GM18508 (cell line): ENCODE measurements at regions not wholly inside any gene's neighbourhood (a gene's known extent, or its start where the extent isn't known, plus 50 kb on each side); places are given as distances from the start of the nearest gene placed in this dataset.

ENCODE experiments used
- ATAC-seq: cut with Tn5 transposase; IDR thresholded peaks from one replicate; pipeline ENCODE4 v1.9.1; 2021; ENCODE audit warnings: moderate number of reproducible peaks; ENCODE audit not compliant: insufficient read depth, unreplicated experiment

DNA sequence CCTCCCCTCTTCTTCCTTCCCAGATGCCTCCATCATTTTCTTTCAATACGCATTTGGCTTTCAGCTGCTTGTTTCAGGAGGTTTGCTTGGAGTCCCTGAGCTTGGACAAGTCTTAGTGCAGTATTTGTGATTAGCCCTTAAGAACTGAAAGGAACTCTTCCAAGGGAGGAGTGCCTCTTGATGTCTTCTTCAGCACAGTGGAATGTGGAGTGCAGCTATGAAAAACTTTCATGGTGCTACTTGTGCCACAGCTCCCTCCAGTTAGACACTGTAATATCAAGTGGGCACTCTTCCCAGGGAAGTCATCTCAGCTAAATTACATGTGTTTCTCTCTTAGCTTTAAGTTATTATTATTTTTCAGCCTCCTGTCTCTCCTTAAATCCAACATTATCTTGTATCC, 173.1 kb downstream of the NECTIN3 start:
- ATAC-seq, result no peak

DNA sequence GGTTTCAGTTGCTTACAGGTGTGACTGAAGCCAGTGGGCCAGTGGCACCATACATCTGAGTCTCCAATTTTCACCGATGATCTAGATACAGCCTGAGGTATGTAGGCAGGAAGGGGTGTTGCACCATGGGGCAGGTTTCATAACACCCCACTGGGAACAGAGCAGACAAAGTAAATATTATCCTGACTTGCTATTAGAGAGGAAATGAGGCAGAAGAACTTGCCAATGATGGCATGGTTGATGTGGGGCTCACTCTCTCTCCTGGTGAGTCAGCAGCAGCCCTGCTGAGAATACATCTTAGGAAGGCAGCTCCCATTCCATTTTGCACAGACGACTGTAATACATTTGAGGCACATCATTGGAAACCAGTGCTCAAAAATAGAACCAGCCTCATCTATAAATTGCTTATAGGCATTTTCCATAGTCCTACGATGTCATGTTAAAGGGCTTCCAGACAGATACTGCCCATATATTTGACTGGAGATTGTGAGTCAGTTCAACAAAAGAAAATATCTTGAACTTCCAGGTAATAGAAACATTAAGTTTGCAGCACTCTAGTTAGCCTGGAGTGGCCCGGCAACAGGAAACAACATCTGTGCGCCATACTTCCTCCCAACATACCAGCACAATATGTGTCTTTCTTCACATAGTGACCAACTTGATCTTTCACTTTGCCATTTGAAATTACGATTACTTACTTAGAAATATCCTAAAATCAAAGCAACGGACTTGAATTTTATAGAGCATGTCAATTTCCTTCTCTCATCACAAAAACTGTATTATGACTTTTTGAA, 175.5 kb downstream of the NECTIN3 start:
- ATAC-seq, result no peak

DNA sequence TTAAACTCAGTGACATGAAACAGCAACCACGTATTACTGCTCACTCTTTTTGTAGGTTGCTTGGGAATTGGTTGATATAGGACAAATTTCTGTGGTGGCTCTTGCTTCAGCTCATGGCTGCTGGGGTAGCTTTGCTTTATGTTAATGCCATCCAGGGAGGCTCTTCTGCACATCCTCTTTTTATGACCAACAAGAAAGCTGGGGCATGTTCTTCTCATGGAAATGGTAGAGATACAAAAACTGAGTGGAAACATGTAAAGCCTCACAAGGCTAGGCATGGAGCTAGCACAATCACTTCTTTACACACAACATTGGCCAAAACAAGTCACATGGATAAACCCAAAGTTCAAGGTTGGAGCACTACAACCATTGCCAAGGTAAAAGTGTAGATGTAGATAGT, 176.8 kb downstream of the NECTIN3 start:
- no peak for ATAC-seq

DNA sequence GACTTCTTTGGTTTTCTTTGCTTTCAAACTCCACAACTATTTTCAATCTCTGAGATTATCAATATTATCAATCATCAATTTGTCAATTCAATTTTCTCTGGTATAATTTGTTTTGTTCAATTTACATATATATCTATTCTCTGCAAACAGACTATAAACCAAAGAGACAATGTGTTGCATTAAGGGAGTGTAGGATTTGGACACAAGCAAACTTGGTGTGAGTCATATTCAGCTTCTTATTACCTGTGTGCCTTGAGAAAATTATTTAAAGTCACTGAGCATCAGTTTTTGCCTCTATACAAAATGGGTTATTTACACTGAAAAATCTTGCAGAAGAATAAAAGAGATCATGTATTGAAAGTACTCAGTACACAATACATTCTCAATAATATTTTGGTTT, 177.8 kb downstream of the NECTIN3 start:
- ATAC-seq, result no peak

DNA sequence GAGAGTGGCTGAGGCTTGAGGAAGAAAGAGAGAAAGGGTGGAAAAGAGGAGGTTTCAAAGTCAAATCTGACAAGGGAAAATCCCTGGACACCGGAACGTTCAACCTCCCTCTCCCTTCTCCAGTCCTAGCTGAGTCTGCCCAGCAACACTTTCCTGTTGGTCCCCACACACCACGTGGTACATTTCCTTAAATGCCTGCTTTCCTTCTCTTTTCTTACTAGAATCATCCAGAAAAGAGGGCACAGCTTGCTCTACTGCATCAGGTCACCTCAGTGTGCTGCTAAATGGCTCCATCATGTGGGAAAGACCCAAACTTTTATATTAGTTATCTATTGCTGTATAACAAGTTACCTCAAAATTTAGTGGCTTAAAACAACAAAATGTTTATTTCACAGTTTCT, 181.2 kb downstream of the NECTIN3 start:
- no peak for ATAC-seq

DNA sequence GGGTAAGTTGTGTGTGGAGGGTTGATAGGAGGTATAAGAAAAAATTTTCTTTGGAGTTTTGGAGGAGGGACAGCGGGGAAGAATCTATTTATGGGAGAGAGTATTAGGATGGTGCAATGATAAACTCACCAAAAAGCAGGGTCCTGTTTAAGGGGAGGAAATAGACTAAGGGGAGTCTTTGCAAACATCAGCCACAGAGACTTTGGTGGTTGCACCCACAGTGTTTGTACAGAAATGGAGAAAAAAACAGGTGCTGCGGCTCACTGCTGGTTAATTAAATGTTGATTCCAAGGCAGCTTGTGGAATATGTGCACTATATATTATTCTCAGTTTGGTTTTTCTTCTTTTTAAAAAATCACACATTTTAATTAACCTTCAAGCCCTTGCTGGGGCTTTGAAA, 182.1 kb downstream of the NECTIN3 start:
- no peak for ATAC-seq

DNA sequence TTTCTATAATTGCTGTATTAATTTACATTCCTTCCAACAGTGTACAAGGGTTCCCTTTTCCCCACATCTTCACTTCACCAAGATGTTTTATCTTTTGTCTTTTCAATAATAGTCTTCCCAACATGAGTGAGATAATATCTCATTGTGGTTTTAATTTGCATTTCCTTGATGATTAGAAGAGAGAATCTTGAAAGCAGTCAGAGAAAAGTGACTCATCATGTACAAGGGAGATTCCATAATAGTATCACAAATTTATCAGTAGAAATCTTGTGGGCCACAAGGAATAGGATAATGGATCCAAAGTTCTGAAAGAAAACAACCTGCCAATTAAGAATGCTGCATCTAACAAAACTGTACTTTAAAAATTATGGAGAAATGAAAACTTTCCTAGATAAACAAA, 189.3 kb downstream of the NECTIN3 start:
- peak; percentile 83 for ATAC-seq

DNA sequence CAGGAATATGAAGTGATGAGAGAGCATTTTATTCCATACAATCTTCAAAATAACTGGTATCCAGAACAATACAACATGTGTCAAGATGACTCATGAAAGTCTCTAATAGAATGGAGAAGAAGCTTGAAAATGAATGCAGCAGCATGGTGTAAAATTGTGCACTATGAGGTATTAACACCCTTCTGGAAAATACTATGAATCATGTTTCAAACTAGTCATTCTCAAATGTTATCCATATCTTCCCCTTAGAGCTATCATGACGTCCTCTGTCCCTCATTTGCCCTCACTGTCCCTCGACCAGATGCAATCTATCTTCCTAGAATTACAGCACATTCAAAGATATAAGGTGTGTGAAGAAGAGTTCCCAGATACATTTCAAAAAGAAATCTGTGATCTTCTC, 198.2 kb downstream of the NECTIN3 start:
- ATAC-seq, result no peak

DNA sequence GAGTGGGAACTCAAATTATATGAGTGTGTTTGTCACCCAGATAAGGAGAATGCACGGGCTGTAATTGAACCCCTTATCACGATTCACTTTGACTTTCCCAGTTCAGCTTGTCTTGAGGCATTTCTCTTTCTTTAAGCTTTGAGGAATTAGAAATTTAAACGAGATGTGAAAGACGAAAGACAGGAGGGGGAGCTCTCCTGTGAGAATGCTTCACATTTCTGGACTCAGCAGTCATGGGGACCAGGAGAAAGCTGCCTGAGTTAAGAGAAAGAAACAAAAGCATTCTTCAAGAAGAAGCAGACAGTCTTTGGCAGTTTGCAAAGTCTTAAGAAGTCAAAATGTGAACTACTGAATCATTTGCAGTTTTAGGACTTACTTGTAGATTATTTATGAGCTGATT, 205.6 kb downstream of the NECTIN3 start:
- ATAC-seq, result no peak

DNA sequence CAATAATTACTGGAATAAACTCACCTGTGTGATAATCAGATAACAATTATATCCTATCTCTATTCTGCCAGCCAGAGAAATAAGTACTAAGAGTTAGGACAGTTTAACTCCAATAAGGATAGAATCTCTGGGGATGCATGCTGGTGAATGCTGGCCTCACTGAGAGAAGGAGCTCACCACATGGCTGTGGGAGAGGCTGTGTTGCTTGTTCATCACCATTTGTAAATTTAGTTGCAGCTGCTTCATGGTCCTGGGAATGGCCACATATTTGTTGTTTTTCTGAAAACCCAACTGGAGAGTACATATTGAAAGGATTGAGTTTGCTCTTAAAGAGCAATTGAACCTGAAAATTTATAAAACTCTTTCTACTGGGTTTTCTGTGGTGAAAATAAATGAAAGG, 207.3 kb downstream of the NECTIN3 start:
- no peak for ATAC-seq

DNA sequence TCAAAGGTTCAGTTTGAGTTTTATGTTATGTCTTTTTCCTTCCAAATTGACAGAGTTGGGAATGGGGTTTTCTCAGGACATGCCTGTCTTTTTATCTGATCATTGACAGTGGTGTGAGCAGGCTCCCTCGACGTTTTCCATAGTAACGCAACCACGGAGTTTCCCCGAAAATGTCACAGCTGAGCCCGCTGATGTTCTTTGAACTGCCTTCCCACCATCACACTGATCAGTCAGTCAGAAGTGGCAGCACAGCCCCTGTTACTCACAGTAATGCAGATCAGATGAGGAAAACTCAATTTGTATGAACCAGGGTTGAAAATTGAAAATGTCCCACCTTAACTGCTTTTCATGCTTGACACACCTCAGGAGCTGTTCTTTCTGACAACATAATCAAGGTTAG, 210.4 kb downstream of the NECTIN3 start:
- no peak for ATAC-seq

DNA sequence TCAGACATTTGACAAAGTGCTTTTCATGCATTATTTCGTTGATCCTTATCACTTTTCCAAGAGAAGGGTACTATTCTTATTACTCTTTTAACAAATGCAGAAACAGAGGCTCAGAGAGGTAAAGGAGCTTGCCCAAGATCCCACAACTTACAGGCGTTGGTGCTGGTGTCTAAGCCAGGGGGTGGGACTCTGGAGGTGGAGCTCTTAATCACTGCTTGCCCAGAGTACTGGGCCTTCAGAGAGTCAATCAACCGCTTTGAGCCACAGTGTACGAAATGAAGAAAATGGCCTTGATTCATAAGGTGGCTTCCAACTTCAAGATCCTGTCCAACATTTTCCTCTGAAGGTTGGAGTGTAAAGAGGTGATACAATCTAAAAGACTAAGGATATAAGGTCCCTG, 211.5 kb downstream of the NECTIN3 start:
- no peak for ATAC-seq

DNA sequence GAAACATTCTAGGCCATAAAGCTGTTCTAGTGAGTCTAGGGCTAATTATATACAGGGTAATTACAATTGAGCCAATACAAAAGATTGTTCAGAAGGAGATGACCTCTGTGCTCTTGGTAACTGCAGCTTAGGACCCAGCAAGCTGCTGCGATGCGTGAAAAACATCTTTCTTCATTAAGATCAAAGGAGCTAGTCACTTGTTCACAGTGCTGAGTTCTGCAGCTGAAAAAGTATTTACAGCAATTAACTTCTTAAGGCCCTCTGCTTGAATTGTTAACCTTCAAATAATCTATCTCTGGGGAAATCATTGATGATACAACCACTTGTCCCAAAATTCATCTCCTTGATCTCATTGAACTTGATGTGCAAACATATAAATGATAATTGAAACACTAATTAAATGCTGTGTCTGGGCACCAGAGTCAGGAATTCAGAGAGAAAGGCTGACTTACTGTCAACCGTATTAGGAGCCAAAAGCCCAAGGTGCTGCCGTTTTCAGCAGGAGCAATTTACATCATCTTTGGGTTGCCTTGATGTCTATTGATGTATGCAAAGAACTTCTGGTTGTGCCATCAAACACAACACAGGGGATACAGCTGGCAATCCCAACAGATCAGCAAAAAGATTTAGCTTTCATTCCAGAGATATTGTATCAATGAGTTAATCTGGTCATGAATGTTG, 213.0 kb downstream of the NECTIN3 start:
- no peak for ATAC-seq

DNA sequence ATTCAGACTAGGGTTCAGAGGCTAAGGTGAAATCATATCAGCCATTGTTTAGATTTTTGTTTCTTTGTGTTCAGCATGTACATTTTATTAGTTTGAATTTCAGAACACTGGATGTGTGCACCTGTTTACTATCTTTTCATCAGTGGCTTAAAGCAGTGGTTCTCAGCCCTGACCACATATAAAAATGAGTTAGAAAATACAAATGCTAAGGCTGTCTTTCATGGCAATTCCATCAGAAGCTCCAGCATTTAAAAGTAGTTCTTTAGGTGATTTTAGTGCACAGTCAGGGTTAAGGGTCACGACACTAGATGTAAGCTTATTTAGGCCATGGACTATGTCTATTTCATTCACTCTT, 213.5 kb downstream of the NECTIN3 start:
- ATAC-seq, result no peak

DNA sequence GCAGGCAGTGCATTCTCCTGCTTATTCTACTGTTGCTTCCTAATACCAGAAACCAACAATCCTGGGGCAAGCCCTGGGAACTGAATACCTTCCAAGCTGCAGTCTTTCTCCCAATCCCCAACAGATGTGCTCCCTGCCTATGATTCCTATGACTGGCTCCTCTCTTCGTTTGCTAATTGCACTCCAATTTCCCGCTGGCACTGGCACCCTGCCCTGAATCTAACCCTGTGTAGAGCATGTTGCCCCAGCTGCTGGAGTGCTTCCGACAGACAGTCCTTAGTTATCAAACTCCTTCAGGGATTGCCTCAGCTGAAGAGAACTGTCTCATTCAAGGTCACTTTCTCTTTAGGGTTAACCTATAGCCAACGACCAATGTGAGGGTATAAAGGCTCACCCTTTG, 214.1 kb downstream of the NECTIN3 start:
- ATAC-seq, result no peak

DNA sequence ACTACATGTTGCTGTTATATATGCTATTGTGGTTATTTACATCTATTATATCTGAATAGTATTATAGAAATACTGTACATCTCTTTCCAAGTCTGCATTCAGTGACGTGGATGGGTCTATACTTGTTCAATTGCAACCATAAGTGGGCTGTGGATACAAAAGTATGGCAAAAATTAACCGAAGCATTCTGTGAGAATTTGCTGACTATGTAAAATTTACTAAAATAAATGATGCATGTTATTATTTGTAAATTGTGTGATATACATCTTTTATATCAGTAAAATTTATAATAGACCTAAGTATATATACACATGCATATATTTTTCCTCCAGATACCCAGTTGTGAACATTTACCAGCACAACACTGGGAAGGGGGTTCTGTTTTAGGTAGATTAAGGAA, 215.1 kb downstream of the NECTIN3 start:
- ATAC-seq, result no peak

DNA sequence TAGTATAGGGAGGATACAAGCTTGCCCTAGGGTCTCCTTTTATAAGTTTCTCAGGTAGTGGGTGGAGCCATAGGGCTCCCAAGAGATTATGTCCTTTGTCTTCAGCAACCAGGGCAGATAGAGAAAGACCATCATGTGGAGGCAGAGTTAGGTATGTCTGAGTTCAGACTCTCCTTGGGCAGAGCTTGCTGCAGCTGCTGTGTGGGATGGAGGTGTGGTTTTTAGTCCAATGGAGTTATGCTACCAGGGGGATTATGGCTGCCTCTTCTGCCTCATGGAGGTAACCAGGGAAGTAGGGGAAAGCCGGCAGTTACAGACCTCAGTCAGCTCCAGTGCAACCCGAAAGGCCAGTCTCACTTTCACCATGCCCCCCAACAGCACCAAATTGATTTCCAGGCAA, 220.5 kb downstream of the NECTIN3 start:
- ATAC-seq, result no peak

DNA sequence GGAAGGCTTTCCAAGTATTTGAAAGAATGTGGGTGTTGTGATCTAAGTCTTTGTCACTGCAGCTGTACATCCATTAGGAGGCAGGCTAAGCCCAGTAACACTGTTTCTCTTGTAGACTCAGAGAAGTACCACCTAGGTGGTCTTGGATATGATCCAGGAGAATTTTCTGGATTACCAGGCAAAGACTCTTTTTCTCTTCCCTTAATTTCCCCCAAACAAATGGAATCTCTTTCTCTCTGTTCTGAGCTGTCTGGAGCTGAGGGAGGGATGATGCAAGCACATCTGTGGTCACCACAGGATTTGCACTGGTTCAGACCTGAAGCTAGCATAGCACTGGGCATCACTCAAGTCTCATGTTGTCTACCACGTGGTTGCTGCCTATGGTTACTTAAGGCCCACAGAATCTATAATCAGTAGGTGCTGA, 227.6 kb downstream of the NECTIN3 start:
- no peak for ATAC-seq

DNA sequence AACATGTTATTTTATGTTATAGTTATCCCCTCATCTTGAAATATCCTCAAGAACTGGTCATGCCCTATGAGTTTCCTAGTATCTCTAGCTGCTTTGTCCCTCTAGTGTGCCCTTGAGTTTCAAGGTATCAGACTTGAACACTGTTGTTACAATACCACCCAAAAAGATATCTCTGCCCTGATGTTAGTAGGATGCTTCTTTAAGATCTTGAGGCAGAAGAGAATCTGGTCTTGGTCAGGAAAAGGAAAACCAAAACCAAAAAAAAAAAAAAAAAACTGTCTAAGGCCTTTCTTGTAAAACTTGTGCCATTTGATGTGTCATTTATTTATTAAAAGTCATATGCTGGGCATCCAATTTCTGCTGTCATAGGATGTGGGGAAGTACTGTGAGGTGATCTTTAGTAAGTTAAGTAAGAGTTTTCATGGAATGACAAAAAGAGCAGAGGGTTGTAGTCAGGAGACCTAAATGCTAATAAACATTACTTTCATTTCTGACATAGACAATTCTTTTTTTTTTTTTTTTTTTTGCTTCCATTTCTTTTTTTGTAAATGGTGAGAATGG, 229.7 kb downstream of the NECTIN3 start:
- ATAC-seq, result no peak

DNA sequence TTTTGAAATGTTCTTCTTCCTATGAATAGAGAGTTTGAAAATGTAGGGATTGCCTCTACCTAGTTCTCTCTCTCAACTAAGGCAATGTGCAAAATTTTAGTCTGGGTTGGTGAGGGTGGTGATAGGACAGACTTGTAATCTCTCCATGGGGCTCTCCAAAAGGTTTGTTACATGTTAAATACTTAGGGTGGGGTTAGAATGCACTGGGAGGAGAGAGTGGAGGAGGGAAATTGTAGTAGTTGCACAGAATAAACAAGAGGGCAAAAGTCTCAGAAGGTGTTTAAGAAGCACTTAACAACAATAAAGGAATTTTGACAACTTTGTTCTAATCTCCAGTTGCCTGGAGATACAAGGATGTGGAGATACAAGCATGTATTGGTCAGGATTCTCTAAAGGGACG, 230.4 kb downstream of the NECTIN3 start:
- no peak for ATAC-seq

DNA sequence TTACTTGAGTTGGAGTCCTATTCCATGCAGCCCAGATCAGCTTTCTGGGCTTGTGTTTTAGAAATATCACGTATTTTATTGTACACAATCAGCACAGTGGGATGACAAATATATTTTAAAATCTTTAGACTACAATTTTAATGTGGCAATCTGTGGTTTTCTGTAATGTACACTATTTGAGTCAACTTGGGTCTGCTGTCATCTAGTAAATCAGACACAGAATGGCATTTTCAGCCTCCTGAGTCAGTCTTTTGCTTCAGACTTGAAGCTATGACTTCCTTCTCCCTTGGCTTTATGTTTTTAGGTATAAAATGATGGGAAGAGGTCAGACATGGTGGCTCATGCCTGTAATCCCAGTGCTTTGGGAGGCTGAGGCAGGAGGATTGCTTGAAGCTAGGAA, 232.1 kb downstream of the NECTIN3 start:
- no peak for ATAC-seq

DNA sequence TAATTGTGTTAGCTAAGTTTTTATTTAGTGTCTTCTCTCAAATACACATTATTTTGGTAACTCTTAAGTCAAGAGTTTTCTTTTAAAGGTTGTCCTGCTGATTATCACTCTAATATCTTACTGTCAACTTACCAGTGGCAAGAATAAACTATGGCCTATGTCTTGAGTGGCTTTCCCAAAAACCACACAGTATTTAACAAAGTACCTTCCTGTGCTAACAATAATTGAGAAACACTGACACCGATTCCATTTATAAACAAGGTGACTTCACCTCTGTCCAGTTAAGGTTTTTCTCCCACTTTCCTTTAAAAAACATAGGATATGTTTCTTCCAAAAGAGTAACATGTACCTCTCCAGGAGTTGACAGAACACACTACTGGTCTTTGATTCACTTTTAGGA, 234.3 kb upstream of the CD96 start:
- no peak for ATAC-seq
